ENCODE measurements at regions not wholly inside any gene's neighbourhood (a gene's known extent, or its start where the extent isn't known, plus 50 kb on each side); places are given as distances from the start of the nearest gene placed in this dataset.

GRCh38 chr14:26320886-26321285 is 276.9 kb downstream of the NOVA1 start:
- TF ChIP-seq CTCF (conservative IDR thresholded peaks at IDR 0.05 in 1 of 2, IDR thresholded peaks at IDR 0.05 in 1 of 2; ENCODE audit: extremely low read depth in 1 of 2, insufficient read depth in 1 of 2, low read depth in 1 of 2, low read length in 2 of 2), result no peak
- no peak for TF ChIP-seq EZH2 (IDR thresholded peaks at IDR 0.05; ENCODE audit: borderline replicate concordance, low read length)
